HS-27A (cell line): ENCODE measurements at regions not wholly inside any gene's neighbourhood (a gene's known extent, or its start where the extent isn't known, plus 50 kb on each side); places are given as distances from the start of the nearest gene placed in this dataset.

ENCODE experiments used
- DNase-seq: peaks from one replicate; pipeline ENCODE4 v3.0.0-alpha.2; 2012; ENCODE audit warnings: low read depth, missing footprints

DNA sequence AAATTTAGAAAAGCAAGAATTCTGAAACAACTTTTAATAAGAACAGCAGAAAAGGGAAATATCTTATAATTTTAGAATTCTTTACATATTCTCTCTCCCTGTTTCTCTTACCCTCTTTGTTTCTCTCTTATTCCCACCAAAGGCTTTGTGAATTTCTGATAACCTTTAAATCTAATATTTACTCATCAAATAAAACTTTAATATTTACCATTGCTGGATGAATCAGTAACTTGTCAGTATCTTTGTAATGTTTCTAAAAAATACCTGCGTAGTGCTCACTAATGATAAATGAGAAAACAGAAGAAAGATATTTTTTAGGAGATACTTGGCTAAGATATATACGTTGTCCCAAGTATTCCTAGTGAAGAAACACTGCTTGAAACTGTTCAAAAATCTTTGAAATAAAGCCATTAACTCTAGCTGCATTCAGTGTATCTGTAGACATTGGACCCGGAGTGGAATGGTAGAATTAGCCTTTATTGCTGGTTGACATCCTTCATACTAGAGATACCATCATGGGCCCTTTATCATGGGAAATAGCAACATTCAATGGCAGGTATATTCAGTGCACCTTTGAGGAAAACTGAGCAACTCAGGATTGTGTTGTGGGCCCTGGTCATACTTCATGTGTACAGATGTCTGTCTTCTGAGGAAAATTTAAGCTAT lies 2160.4 kb downstream of the MAT2B start:
- no peak for DNase-seq

DNA sequence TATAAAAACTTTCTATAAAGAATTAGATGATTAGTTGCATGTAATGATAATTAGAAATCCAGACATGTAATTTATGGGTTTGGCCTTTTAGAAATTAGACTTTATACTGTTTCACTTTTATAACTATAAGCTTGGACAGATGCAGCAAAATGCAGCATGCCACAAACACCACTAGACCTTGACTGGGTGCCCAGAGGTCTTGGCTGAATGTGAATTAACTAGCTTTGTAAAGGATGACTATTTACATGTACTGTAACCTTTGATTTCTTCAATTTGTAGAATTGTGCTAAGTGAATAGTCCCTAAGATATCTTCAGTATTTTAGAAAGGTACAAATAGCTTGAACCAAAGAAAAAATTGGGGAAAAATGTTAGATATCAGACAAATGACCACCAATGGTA lies 2168.1 kb downstream of the MAT2B start:
- DNase-seq, result no peak

DNA sequence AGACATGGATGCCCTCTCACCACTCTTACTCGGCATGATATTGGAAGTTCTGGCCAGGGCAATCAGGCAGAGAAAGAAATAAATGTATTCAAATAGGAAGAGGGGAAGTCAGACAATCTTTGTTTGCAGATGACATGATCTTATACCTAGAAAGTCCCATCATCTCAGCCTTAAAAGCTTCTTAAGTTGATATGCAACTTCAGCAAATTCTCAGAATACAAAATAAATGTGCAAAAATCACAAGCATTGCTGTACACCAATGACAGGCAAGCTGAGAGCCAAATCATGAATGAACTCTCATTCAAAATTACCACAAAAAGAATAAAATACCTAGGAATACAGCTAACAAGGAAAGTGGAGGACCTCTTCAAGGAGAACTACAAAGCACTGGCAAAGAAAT lies 2190.4 kb downstream of the MAT2B start:
- DNase-seq, result no peak

DNA sequence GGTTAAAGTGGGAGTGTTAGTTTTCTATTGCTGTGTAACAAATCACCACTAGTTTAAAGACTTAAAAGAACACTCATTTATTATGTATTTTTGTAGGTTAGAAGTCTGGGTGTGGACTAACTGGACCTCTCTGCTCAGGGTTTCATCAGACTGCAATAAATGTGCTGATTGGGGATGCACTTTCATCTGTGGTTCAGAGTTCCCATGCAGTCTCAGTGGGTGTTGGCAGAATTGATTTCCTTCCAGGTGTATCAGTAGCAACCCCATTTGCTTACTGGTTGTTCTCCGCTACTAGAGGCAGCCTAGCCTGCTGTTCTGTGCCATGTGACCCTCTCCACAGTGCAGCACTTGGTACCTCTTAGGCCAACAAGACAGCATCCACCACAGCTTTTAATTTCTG lies 2200.5 kb downstream of the MAT2B start:
- DNase-seq, result no peak

DNA sequence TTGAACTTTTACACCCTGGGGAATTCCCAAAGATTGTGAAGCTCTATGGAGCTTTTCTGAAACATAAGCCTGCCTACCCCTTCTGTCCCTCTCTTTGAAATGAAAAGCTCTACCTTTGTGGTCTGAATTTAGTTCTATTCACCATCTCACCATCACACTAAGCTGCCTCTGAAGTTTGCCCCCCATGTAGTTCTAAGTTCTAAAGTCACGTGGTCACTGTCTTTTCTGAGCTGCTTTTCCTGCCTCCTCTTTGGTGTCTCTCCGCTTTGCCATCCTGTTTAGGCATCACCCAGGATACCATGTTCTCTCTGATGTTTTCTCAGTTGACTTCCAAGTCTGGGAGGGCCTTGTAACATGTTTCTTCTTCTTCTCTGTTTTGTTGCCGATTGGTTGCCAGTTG lies 2206.6 kb downstream of the MAT2B start:
- no peak for DNase-seq

DNA sequence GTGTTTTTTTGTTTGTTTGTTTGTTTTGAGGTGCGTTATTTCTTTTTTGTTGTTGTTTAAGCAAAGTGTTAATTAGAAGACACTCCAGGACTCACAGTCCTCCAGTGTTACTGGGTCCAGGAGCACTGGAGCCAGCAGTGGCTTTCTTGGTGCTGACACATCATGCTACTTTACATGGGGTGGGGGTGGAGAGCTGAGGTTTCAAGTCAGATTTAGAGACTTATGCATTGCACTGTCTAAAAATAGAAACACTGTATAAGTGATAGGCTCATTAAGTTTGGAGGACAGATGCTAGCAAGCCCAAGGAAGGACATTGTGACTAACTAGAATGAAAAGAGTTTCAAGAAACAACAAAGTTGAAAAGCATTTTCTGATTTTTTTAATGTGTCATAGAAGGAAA lies 2209.2 kb downstream of the MAT2B start:
- no peak for DNase-seq

DNA sequence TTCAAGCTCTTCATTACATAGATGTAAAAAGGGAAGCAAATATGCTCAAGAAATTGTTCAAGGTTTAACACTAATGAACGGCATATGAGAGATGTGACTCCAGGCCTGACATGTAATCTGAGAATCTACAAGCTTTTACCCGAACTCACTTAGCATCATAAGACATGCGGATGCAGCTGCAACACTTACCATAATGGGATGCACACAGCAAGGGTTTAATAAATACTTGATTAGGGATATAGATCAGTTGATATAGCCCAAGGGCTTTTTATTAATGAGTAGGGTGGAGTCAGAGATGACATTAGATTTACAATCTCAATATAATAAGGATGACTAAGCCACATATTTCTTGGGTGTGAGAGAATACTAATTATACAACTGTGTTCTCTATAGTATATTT lies 2215.5 kb downstream of the MAT2B start:
- no peak for DNase-seq

DNA sequence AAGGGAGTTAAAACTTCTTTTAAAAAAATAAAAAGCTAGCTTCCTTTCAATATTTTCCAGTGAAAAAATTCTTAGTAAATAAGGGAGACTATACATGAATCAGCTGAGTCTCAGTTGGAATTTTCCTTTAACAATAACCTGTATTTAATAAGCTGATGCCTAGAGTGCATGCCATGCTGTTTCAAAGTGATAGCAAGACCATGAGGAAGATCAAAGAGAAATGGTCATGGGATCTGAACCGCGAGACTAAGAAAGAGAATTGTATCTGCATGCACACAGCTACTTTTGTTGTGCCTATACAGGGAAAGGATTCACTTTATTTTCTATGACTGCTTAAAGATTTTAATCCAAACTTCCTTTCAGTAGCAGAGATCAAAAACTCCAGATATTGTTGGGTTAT lies 2217.0 kb downstream of the MAT2B start:
- DNase-seq, result no peak

DNA sequence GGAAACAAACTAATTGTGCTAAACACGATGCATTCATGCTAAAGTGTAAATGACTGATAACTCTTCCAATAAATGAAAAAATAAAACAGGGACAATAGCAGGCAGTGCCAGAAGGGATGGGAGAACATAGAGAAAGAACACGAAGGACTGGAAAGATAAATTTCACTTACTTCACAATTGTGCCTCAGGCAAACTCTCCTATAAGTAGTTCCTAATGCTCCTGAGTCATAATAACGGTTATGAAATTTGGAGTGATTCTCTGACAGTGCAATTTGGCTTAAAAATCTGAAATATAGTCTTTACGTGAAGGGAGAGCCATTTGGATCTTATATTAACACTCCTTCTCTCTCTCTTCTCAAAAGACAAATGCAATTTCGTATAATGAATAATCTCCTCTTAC lies 2218.5 kb downstream of the MAT2B start:
- DNase-seq, result no peak

DNA sequence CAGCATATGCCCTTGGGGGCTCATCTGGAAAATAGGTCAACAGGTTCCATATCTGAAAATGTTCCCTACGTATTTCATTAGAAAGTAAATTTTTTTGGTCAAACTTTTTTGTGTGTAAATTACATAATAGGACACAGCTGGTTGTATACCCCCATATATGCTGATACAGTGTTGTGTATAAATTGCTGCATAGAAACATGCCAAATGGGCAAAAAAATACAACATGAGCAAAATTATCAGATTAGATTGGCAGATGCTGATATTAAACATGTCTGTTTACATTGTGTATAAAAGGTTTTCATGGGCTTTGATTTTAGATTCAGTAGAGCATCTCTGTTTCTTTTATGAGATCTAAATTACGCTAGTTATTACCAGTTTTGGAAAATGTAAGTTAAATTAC lies 2223.0 kb downstream of the MAT2B start:
- no peak for DNase-seq

DNA sequence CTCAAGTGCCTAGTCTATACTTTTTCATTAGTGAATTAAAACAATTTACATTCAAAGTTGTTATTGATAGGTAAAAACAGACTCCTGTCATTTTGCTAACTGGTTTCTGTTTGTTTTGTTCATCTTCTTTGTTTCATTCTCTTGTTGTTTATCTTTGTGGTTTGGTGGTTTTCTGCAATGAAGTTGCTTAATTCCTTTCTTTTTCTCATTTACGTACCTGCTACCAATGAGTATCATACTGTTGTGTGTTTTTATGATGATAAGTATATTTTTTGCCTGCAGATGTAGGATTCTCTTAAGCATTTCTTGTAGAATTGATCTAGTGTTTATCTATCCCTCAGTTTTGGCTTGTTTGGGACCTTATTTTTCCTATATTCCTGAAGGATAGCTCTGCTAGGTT lies 2230.0 kb downstream of the MAT2B start:
- no peak for DNase-seq

DNA sequence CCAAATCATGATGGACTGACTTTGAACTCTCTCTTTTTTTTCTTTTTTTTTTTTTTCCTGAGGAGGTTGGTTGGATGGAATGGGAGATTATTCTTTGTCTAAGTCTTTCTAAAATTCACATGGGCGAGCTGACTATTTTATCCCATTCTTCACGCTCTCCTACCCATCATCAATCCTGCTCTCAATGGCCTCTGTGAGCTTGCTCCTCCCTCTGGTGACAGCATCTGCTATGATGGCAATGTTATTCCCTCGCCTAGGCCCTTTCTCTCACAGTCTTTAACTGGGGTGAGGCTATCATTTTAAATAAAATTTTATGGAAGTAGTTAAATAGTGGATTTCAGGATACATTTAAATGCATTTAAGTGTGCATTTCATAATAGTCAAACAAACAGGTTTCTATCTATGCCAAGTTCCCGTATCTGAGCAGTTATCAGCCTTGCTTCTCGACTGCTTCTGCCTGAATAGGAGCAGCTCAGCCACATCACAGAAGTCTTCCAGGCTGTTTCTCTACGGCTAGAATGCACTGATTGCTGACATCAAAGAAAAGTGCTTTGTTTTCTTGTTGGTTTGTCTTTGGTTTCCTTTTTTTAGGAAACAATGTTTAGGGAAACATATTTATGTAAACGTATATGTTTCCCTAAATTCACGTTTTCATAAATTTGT lies 2233.8 kb downstream of the MAT2B start:
- DNase-seq, result no peak

DNA sequence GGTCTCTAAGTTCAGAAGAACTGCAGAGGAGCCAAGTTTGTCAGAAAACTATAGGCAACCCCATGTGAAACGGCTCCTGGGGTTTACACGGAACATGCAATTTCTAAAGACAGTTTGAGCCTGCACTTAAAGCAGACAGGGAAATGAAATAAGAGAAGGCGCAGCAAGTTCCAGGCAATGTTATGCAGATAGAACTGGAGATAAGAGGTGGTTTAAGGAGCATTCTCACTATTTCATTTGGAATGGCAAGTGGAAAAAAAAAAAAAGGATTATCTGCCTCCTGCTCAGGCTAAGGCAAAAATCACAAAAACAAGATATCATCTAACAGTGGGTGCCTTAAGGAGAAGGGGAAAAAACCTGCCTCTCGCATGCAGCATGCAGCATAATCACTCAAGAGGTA lies 2252.4 kb downstream of the MAT2B start:
- no peak for DNase-seq

DNA sequence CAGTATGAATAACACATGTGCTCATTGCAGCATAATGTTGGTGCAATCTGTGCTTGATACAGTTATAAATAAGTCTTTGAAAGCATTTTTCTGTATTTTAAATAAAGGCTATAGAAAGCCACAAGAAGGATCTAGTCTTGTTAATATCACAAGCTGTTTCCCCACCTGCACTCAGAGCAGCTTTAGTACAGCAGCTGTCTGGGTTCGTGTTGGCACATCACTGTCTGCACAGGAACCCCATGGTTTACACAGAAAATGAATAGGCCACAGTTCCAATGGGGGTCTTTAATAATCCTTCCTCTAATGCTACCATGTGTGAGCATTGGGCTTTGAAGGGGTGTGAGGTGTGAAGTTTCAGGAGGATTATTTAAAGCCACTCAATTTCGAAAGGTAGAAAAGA lies 2269.7 kb downstream of the MAT2B start:
- no peak for DNase-seq

DNA sequence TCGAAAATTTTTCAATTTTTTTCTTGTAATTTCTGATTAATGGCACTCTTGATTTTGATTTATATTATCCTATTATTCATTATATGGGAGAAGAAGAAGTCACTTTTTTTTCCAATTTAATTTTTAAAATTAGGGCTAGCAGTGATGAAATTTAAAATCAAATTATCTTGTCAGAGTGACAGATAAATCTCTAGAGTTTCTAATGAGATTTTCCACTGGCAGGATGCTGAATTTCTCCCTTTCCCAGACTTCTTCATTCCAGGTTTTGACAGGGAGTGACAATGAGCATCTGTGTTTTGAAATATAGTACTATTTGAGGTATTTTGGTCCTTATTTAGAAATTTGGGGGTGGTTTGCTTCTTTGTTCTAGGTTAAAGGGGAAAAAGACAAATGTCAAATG lies 2274.1 kb downstream of the MAT2B start:
- DNase-seq, result no peak

DNA sequence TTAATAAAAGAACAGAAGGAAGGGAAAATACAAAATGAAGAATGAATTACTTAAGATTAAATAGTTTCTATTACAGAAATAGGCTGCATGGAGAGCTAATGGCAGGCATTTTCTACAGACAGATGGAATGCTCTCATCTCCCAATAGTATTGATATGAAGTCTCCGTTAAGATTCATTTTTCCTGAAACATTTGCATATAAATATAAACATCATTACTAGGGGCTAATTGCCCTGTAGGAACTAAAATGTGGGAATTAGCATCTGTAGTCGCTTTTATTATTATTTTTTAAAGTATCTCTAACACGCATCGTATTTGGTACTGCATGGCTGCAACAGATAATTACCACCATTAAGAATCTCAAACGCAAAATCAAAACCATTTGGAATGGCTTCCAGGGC lies 2275.5 kb downstream of the MAT2B start:
- DNase-seq, result no peak

DNA sequence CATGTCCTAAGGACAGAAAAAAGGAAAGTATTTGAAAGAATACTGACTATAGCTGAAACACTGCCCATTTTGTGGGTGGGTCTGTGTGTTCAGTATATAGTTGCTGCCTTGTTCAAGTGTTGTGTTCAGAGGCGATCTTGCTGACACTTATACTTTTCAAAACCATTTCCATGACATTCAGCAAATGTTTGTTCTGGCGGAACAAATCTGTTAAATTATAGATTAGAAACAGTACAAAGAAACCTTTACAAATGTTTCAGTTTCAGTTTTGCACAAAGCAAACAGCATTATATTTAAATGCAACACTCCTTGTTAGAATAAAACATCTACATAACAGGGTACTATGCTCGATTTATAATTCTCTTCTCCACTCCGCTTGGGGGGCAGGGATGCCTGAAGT lies 2276.3 kb downstream of the MAT2B start:
- DNase-seq, result no peak

DNA sequence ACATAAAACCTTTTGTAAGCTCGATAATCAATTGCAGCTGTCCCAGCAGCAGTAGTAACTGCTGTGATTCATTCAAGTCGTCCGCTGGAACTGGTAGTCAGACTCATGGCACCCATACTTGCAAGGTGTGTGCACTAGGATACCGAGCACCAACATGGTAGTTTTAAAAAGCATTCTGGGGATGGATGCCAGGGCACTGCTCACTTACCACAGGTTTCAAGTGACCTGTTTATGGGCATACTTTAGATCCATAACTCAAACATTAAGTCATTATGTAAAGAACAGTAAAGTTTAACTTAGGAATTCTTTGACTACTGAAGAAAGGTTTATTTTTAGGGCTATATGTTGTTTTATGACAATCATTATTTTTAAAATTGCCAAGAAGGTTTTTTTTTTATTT lies 2277.6 kb downstream of the MAT2B start:
- DNase-seq, result no peak

DNA sequence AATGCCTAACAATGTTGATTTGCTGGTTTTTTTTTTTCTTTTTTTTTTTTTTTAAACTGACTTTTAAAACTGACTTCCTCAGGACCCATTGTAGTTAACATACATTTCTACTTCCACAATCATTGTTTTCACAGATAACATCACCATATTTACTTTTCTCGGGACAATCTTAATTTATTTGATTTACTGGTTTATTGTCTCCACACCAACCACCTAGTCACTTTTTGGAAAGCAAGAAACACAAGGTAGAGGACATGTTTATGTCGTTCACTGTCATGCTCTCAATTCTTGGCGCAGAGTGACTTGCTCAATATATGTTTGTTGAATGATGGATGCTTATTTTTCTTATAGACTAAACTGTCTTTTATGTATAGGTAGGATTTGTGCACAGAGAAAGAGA lies 2280.7 kb downstream of the MAT2B start:
- DNase-seq, result no peak

DNA sequence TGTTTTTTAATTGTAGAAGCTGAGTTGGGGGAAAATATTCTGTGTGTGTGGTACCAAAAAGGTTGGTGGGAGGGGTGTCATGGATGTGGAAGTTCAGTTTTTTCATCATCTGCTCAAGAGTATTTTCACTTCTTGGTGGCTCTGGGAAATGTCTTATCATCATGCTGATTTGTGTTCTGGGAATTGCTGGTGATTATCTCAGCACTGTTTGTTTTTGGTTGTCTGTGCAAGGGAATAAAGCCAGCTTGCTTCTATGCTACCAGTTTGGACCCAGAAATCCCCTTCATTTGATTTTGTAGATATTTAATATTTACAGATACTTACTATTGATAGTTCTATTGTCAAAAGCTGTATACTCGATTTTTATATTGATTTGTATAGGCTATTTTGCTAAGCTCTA lies 2289.7 kb downstream of the MAT2B start:
- no peak for DNase-seq

DNA sequence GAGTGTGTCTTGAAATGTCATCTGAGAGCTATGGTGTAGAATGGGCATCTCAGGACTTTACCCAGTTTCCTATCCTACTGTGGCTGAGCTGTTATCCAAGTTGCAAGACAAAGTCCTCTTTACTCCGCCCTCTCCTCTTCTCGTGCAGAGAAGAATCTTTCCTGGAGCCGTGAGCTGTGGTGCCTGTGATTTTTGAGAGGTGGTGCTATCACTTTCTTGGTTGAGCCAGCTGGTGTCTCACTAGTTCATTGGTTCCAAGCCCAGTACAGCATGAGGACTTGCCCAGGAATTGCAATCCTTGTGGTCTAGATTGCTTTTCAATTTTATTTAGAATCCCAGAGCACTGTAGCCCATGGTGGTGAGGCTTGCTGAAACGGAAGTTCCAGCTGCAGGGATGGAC lies 2300.3 kb downstream of the MAT2B start:
- no peak for DNase-seq

DNA sequence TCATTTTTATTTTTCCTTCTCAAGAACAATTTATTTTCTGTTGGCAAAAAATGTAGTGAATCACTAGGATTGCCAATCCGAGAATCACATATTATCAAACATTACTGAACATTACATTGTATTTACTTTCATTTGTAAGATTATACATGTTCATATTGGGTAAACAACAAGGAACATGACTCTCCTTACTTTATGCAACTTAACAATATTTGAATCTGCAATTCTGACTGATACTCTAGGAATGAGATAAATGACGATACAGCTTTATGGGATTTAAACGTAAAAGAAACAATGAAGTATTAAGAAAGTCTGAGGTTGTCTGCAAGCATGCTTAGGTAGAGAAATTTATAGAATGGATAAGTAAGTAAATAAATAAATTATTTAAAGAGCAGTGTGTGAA lies 2302.9 kb downstream of the MAT2B start:
- no peak for DNase-seq

DNA sequence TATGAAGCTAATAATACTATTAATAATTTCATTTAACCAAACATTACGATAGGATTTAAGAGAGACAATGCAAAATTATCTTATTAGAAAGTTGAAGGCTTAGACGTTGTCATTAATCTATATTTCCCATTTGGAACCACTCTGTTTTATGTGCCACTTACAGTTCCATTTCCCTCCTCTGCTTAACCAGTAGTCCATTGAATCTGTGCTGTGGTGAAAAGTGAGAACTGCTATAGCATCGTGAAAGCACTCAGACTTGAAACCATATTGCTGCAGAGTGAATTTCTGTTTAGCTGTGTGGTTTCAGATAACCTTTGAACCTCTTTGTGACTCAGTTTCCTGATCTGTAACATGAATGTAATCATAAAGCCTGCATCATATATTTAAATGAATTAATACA lies 2304.5 kb downstream of the MAT2B start:
- DNase-seq, result no peak

DNA sequence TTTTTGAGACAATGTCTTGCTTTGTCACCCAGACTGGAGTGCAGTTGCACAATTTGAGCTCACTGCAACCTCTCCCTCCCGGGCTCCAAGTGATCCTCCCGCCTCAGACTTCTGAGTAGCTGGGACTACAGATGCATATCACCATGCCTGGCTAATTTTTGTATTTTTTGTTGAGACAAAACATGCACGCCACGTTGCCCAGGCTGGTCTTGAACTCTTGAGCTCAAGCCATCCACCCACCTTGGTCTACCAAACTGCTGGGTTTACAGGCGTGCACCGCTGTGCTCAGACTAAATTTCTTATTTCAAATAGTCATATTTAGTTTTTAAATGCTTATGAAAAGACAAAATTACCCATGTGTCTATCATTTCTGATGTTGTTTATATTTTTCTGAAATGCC lies 2324.1 kb downstream of the MAT2B start:
- no peak for DNase-seq
